ENCODE measurements at regions not wholly inside any gene's neighbourhood (a gene's known extent, or its start where the extent isn't known, plus 50 kb on each side); places are given as distances from the start of the nearest gene placed in this dataset.

- Histone ChIP-seq H3K9me3 (no peaks in the 10 kb centered on the region; the same call in 2 of the 3 replicates), H3K4me2 (no peak overlapping the region), H3K27ac (no peak overlapping the region), H3K4me3 (no peak overlapping the region), H3K4me1 (peaks cover 30% of the 10 kb centered on the region)
- ChIA-PET CTCF (no interaction called here), POLR2A (no interaction called here)
- TF ChIP-seq ZSCAN20 (CRISPR knock-in tag; IDR thresholded peaks at IDR 0.05) (no peak), POLR2AphosphoS2 (conservative IDR thresholded peaks at IDR 0.05; ENCODE audit: low read length) (no peak), NFE2L2 (conservative IDR thresholded peaks at IDR 0.05; ENCODE audit: low read length) (no peak), JUN (IDR thresholded peaks at IDR 0.05) (no peak), HOXA7 (CRISPR knock-in tag; IDR thresholded peaks at IDR 0.05) (no peak), BHLHE40 (IDR thresholded peaks at IDR 0.05; ENCODE audit: low read depth, low read length) (no peak), CBX2 (IDR thresholded peaks at IDR 0.05; ENCODE audit: borderline replicate concordance, low read depth) (no peak), JUNB (IDR thresholded peaks at IDR 0.05) (no peak), GATA3 (IDR thresholded peaks at IDR 0.05; ENCODE audit: borderline replicate concordance) (no peak), CEBPB (IDR thresholded peaks at IDR 0.05) (no peak), KDM1A (IDR thresholded peaks at IDR 0.05; ENCODE audit: low read depth) (no peak), SREBF2 (IDR thresholded peaks at IDR 0.05) (no peak), FOXS1 (CRISPR knock-in tag; IDR thresholded peaks at IDR 0.05) (no peak), TFCP2L1 (CRISPR knock-in tag; IDR thresholded peaks at IDR 0.05) (no peak), BCL3 (IDR thresholded peaks at IDR 0.05) (no peak), EHF (CRISPR knock-in tag; IDR thresholded peaks at IDR 0.05) (no peak)
- DNase-seq (ENCODE audit: low read depth in 1 of 2, low spot score in 1 of 2) (no peak), FAIRE-seq (no peak), ATAC-seq (no peak)
- 57% methylated on average over 2 of the region's 2 CpGs for WGBS (ENCODE audit: missing lambda C conversion rate)
Measured at GRCh38 chr1:168472223-168472622, 71.6 kb downstream of the XCL2 start.

- POLR2A ChIA-PET, result no interaction called here
- DNase-seq (ENCODE audit: low read depth in 1 of 2, low spot score in 1 of 2) (peak; percentile 36 to 54), ATAC-seq (peak; percentile 87 to 88), FAIRE-seq (no peak)
- H3K9me3 ChIP-seq, result no peaks in the 10 kb centered on the region; the same call in 2 of the 3 replicates
- H3K27ac ChIP-seq, result peak overlapping the region in 1 of 2 experiments; percentile 41; a peak in 1 of 6 replicates
- WGBS (ENCODE audit: missing lambda C conversion rate), result 48% methylated on average over 1 of the region's 1 CpG
- H3K4me1 ChIP-seq, result peaks cover 40% of the 10 kb centered on the region
- H3K4me2 ChIP-seq, result peak overlapping the region; percentile 18
- TF ChIP-seq FOSB (CRISPR knock-in tag; IDR thresholded peaks at IDR 0.05), result no peak
- no peak for TF ChIP-seq JUN (IDR thresholded peaks at IDR 0.05)
- no peak for TF ChIP-seq PHF8 (IDR thresholded peaks at IDR 0.05; ENCODE audit: borderline replicate concordance, low read depth)
- TF ChIP-seq FOSL2 (IDR thresholded peaks at IDR 0.05), result no peak
- peak; percentile 65 for TF ChIP-seq FOSL2 (CRISPR knock-in tag; IDR thresholded peaks at IDR 0.05)
- H3K4me3 ChIP-seq, result no peak overlapping the region
- CTCF ChIA-PET, result interaction anchor here (1.7 kb wide), 1 partner anchor 31 kb away, joined by 6 read pairs; no protein-coding TSS in a partner anchor
Measured at GRCh38 chr1:168470901-168471431, 72.8 kb downstream of the XCL2 start.

GRCh38 chr1:168469690-168470089, 74.1 kb downstream of the XCL2 start:
- WGBS (ENCODE audit: missing lambda C conversion rate), result 46% methylated on average over 6 of the region's 6 CpGs
- H3K4me3 ChIP-seq, result no peak overlapping the region
- TF ChIP-seq JUNB (IDR thresholded peaks at IDR 0.05) (no peak), TFCP2L1 (CRISPR knock-in tag; IDR thresholded peaks at IDR 0.05) (no peak), CBX8 (IDR thresholded peaks at IDR 0.05) (no peak), KDM5A (IDR thresholded peaks at IDR 0.05) (no peak), JUN (IDR thresholded peaks at IDR 0.05) (no peak), FOSL2 (IDR thresholded peaks at IDR 0.05) (no peak), FOSL2 (CRISPR knock-in tag; IDR thresholded peaks at IDR 0.05) (no peak; the same call in 1 of the 2 replicates), EHF (CRISPR knock-in tag; IDR thresholded peaks at IDR 0.05) (no peak), USF2 (IDR thresholded peaks at IDR 0.05) (no peak), FOXS1 (CRISPR knock-in tag; IDR thresholded peaks at IDR 0.05) (no peak)
- H3K4me2 ChIP-seq, result peak overlapping the region; percentile 23; the same call in 2 of the 3 replicates
- FAIRE-seq (no peak), ATAC-seq (peak in 1 of 2 experiments; percentile 58; a peak in 3 of 6 replicates), DNase-seq (ENCODE audit: low read depth in 1 of 2, low spot score in 1 of 2) (peak in 1 of 2 experiments; percentile 21)
- no peak overlapping the region for H3K27ac ChIP-seq
- POLR2A ChIA-PET, result no interaction called here
- no peaks in the 10 kb centered on the region; the same call in 2 of the 3 replicates for H3K9me3 ChIP-seq
- CTCF ChIA-PET, result interaction anchor here (1.3 to 2.3 kb wide), 3 partner anchors 8 to 185 kb away, joined by 3 to 9 read pairs (median 3); no protein-coding TSS in a partner anchor
- peaks cover 40% of the 10 kb centered on the region for H3K4me1 ChIP-seq
